Tibial nerve (tissue), 4 donors: ENCODE measurements at regions not wholly inside any gene's neighbourhood (a gene's known extent, or its start where the extent isn't known, plus 50 kb on each side); places are given as distances from the start of the nearest gene placed in this dataset.

ENCODE experiments used
- DNase-seq, 2 donors: peaks; one replicate each; pipeline ENCODE4 v3.0.0-alpha.2; 2019; ENCODE audit warnings: low spot score in 2 of 2
- H3K27ac ChIP-seq, 4 donors: fragments of 200-600 bp; sonication (generic) in 3 of 4; one replicate each; pipeline ENCODE4 v1.5.1; 2017 to 2019; ENCODE audit warnings: mild to moderate bottlenecking in 1 of 4
- H3K27me3 ChIP-seq, 2 donors: fragments of 200-600 bp; sonication (generic) in 1 of 2; one replicate each; pipeline versions ENCODE4 v1.5.1 to v1.6.0; 2017 to 2019
- H3K36me3 ChIP-seq, 3 donors: fragments of 200-600 bp; sonication (generic); one replicate each; pipeline ENCODE4 v1.5.1; 2018 to 2019
- H3K4me1 ChIP-seq, 4 donors: fragments of 200-600 bp; sonication (generic) in 3 of 4; one replicate each; pipeline ENCODE4 v1.5.1; 2017 to 2019
- H3K4me3 ChIP-seq, 4 donors: fragments of 200-600 bp; sonication (generic) in 3 of 4; one replicate each; pipeline ENCODE4 v1.5.1; 2017 to 2019; ENCODE audit warnings: mild to moderate bottlenecking in 1 of 4, moderate library complexity in 1 of 4
- H3K9me3 ChIP-seq, 4 donors: fragments of 200-600 bp; sonication (generic) in 3 of 4; one replicate each; pipeline ENCODE4 v1.5.1; 2017 to 2019
- EP300 ChIP-seq, 2 donors: sonication (generic); formaldehyde crosslinking; IDR thresholded peaks; one replicate each; pipeline ENCODE4 v1.6.1; 2017; ENCODE audit warnings: antibody characterized with exemption in 2 of 2, mild to moderate bottlenecking in 1 of 2
- POLR2A ChIP-seq, 2 donors: fragments of 450-650 bp; IDR thresholded peaks; one replicate each; pipeline ENCODE4 v1.6.1; 2017; ENCODE audit warnings: antibody characterized with exemption in 2 of 2, mild to moderate bottlenecking in 2 of 2, moderate library complexity in 2 of 2
- WGBS, 2 donors: methylation state at CpG; one replicate each; pipeline ENCODE4 v1.1.5; 2018; 5-methylcytosine and 5-hydroxymethylcytosine counted together
- TF ChIP-seq, protein P1 (sequence below), 5 experiments: fragments of 200-600 bp in 3 of 5; fragments of 450-650 bp in 2 of 5; sonication (generic) in 3 of 5; IDR thresholded peaks; one replicate each; pipeline ENCODE4 v1.5.1; 2016 to 2019; ENCODE audit warnings: antibody characterized with exemption in 5 of 5, mild to moderate bottlenecking in 3 of 5, moderate library complexity in 2 of 5

DNA sequence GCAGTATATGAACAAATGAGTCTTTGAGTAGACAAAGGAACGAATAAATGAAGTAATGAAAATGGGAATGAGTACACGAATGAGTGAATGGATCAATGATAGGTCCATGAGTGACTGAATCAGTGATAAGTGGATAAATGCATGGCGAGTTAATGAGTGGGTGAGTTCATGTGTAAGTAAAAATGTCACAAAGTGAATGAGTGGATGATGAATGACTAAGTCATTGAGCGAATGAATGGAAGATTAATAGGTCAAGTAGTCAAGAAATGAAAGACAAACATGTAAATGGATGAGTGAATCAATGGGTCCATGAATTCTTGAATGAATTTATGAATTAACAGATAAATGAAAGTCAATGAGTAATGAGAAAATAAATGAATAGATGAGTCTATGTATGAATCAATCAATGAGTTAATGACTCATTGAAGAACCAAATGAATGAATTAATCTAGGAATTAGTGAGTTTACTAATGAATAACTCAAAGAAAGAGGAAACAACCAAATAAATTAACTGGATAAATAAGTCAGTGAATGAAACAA, 97.3 kb upstream of the RTL1 start:
- Histone ChIP-seq H3K27me3 (no peaks in the 10 kb centered on the region), H3K9me3 (no peaks in the 10 kb centered on the region), H3K36me3 (no peaks in the 10 kb centered on the region), H3K4me3 (no peak overlapping the region), H3K4me1 (peaks cover 0 to 16% (median 0%) of the 10 kb centered on the region in 4 donors), H3K27ac (no peak overlapping the region)
- TF ChIP-seq, protein P1, sequence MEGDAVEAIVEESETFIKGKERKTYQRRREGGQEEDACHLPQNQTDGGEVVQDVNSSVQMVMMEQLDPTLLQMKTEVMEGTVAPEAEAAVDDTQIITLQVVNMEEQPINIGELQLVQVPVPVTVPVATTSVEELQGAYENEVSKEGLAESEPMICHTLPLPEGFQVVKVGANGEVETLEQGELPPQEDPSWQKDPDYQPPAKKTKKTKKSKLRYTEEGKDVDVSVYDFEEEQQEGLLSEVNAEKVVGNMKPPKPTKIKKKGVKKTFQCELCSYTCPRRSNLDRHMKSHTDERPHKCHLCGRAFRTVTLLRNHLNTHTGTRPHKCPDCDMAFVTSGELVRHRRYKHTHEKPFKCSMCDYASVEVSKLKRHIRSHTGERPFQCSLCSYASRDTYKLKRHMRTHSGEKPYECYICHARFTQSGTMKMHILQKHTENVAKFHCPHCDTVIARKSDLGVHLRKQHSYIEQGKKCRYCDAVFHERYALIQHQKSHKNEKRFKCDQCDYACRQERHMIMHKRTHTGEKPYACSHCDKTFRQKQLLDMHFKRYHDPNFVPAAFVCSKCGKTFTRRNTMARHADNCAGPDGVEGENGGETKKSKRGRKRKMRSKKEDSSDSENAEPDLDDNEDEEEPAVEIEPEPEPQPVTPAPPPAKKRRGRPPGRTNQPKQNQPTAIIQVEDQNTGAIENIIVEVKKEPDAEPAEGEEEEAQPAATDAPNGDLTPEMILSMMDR (IDR thresholded peaks at IDR 0.05), result no peak
- TF ChIP-seq POLR2A (IDR thresholded peaks at IDR 0.05) (no peak), EP300 (IDR thresholded peaks at IDR 0.05) (no peak)
- WGBS, 2 donors, result 62 to 71% methylated on average over 4 of the region's 4 CpGs
- no peak for DNase-seq

- DNase-seq, result no peak
- Histone ChIP-seq H3K4me1 (peaks cover 0 to 16% (median 0%) of the 10 kb centered on the region in 4 donors), H3K27ac (no peak overlapping the region), H3K27me3 (no peaks in the 10 kb centered on the region), H3K9me3 (no peaks in the 10 kb centered on the region), H3K4me3 (no peak overlapping the region), H3K36me3 (no peaks in the 10 kb centered on the region)
- TF ChIP-seq POLR2A (IDR thresholded peaks at IDR 0.05) (no peak), EP300 (IDR thresholded peaks at IDR 0.05) (no peak)
- TF ChIP-seq, protein P1 (IDR thresholded peaks at IDR 0.05), result no peak
- 73 to 79% methylated on average over 12 of the region's 12 CpGs for whole genome bisulfite sequencing, 2 donors
Observed at GRCh38 chr14:101001311-101002069, 98.0 kb upstream of the RTL1 start.

DNA sequence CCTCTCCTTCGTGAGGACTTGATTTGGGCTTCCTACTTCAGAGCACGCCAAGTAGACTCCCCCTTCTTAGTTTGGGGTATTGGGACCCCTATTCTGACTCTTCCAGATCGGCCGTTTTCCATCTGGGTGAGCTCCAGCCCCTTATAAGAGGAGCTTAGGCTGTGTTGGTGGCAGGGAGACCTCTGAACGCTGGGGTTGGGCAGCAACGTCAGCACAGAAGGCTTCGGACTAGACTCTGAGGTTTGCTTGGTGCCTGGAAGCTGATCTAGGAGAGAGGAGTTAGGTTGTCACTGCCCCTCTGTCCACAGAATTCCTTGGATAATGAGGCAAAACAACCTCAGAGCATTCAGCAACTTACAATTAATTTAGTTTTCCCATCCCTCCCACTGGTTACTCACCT, 99.2 kb upstream of the RTL1 start:
- 85 to 87% methylated on average over 7 of the region's 7 CpGs for WGBS, 2 donors
- Histone ChIP-seq H3K9me3 (no peaks in the 10 kb centered on the region), H3K27ac (no peak overlapping the region), H3K4me1 (peaks cover 0 to 16% (median 0%) of the 10 kb centered on the region in 4 donors), H3K4me3 (no peak overlapping the region), H3K27me3 (no peaks in the 10 kb centered on the region), H3K36me3 (no peaks in the 10 kb centered on the region)
- TF ChIP-seq, protein P1 (IDR thresholded peaks at IDR 0.05), result no peak
- no peak for TF ChIP-seq POLR2A (IDR thresholded peaks at IDR 0.05)
- no peak for TF ChIP-seq EP300 (IDR thresholded peaks at IDR 0.05)
- no peak for DNase-seq

GRCh38 chr14:101004176-101004575, 100.7 kb upstream of the RTL1 start:
- Histone ChIP-seq H3K4me1 (peaks cover 0 to 16% (median 0%) of the 10 kb centered on the region in 4 donors), H3K4me3 (no peak overlapping the region), H3K27ac (no peak overlapping the region), H3K9me3 (no peaks in the 10 kb centered on the region), H3K27me3 (no peaks in the 10 kb centered on the region), H3K36me3 (peaks cover 0 to 7% (median 0%) of the 10 kb centered on the region in 3 donors)
- no peak for DNase-seq
- WGBS, 2 donors, result 80 to 82% methylated on average over 9 of the region's 9 CpGs
- TF ChIP-seq, protein P1 (IDR thresholded peaks at IDR 0.05), result no peak
- no peak for TF ChIP-seq EP300 (IDR thresholded peaks at IDR 0.05)
- TF ChIP-seq POLR2A (IDR thresholded peaks at IDR 0.05), result no peak

DNA sequence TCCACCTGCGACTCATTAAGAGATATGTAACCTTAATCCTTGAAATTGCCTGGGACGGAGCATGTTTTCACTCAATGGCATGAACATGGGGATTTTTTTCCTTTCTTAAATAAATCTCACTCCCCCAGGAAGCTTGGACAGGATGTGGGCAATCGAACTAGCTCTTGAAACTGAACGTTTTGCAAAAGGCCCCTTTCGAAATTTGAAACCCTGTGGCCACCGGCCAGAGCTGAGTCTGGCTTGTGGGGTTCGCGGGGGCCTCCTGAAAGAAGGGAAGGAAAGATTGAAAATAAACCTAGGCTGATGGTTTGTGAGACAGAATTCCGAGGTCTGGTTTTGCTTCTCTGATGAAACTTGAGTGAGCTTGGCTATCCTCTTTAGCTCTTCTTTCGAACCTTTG, 101.4 kb upstream of the RTL1 start:
- H3K36me3 ChIP-seq, result peaks cover 0 to 10% (median 0%) of the 10 kb centered on the region in 3 donors
- no peak overlapping the region for H3K4me3 ChIP-seq
- no peak for DNase-seq
- H3K9me3 ChIP-seq, result no peaks in the 10 kb centered on the region
- 39 to 42% methylated on average over 10 of the region's 10 CpGs for WGBS, 2 donors
- H3K4me1 ChIP-seq, result peaks cover 0 to 16% (median 0%) of the 10 kb centered on the region in 4 donors
- TF ChIP-seq POLR2A (IDR thresholded peaks at IDR 0.05) (no peak), EP300 (IDR thresholded peaks at IDR 0.05) (no peak)
- TF ChIP-seq, protein P1 (IDR thresholded peaks at IDR 0.05), result no peak
- H3K27ac ChIP-seq, result peak overlapping the region in 2 of 4 donors; percentile 34 to 44
- H3K27me3 ChIP-seq, result no peaks in the 10 kb centered on the region
